Karpas-422 (cell line): ENCODE measurements at regions not wholly inside any gene's neighbourhood (a gene's known extent, or its start where the extent isn't known, plus 50 kb on each side); places are given as distances from the start of the nearest gene placed in this dataset.
"Not testable (repeated sequence)": the region's sequence is repeated elsewhere in the genome, so short reads cannot be mapped to it uniquely, and the experiment has no call there.

Source experiments
- DNase-seq: peaks from one replicate; pipeline ENCODE4 v3.0.0-alpha.2; 2015
- H2AFZ ChIP-seq: fragments of 200-600 bp; sonication (generic); 2 replicates; pipeline ENCODE4 v1.6.1; 2014; ENCODE audit warnings: antibody characterized with exemption, low read length, mixed read lengths
- H3K27ac ChIP-seq: fragments of 200-600 bp; sonication (generic); 2 replicates; pipeline ENCODE4 v1.5.1; 2014; ENCODE audit warnings: mild to moderate bottlenecking, low read length, moderate library complexity
- H3K27me3 ChIP-seq: fragments of 200-600 bp; sonication (generic); 2 replicates; pipeline ENCODE4 v1.6.1; 2014; ENCODE audit warnings: low read length, mixed read lengths
- H3K36me3 ChIP-seq: fragments of 200-600 bp; sonication (generic); 2 replicates; pipeline ENCODE4 v1.6.1; 2014; ENCODE audit warnings: low read length, mixed read lengths; ENCODE audit not compliant: insufficient read depth
- H3K4me1 ChIP-seq: fragments of 200-600 bp; sonication (generic); 2 replicates; pipeline ENCODE4 v1.6.1; 2014; ENCODE audit warnings: mild to moderate bottlenecking, low read length, mixed read lengths
- H3K4me2 ChIP-seq: fragments of 200-600 bp; sonication (generic); 2 replicates; pipeline ENCODE4 v1.6.1; 2014; ENCODE audit warnings: low read length, low read depth, mild to moderate bottlenecking; ENCODE audit not compliant: poor library complexity, severe bottlenecking
- H3K4me3 ChIP-seq: fragments of 200-600 bp; sonication (generic); 2 replicates; pipeline ENCODE4 v1.5.1; 2014; ENCODE audit warnings: mild to moderate bottlenecking, antibody characterized with exemption, low read length, mixed read lengths
- H3K79me2 ChIP-seq: fragments of 200-600 bp; sonication (generic); 2 replicates; pipeline ENCODE4 v1.6.1; 2014; ENCODE audit warnings: mild to moderate bottlenecking, low read length, mixed read lengths
- H3K9ac ChIP-seq: fragments of 200-600 bp; sonication (generic); 2 replicates; pipeline ENCODE4 v1.6.0; 2014; ENCODE audit warnings: low read length
- H3K9me2 ChIP-seq: fragments of 200-600 bp; sonication (generic), shearing (Covaris generic); replicated peaks from 2 replicates; pipeline ENCODE4 v1.6.0; 2014; ENCODE audit warnings: mild to moderate bottlenecking, low read length, moderate library complexity; ENCODE audit not compliant: insufficient read depth
- H3K9me3 ChIP-seq: fragments of 300-700, 200-600 bp; sonication (generic); 2 replicates; pipeline ENCODE4 v1.6.1; 2014; ENCODE audit warnings: low read length, mixed read lengths
- H4K20me1 ChIP-seq: fragments of 200-600 bp; sonication (generic); 2 replicates; pipeline ENCODE4 v1.6.1; 2014; ENCODE audit warnings: mild to moderate bottlenecking, antibody characterized with exemption, low read length, low read depth; ENCODE audit not compliant: insufficient read depth

DNA sequence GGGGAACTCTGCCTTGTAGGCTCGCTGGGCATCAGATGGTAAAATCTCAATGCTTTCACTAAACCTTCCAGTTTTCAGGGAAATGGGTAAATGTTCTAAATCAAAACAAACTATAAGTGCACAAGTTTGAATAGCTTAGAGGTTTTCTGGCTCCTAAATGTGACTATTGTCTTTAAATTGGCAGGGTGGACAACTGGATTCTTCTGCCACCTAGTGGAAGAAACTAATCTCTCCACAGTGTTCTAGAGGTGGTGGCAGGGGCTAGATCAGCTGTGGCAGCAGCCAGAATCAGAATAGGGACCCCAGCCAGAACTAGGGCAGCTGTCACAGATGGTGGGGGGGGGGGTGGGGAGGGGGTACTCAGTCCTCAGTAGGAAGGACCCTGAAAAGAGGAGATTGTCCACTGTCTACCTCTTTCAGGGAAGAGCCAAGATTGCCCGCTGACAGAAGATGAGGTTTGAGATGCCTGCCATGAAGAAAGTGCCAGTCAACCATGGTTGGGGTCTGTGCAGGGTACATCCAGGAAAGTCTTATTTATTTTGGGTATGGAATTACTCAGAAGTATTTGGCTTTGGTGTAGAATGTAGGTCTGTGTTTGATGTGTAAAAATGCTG is 201.4 kb downstream of the CCNG2 start:
- Histone ChIP-seq H4K20me1 (no peaks in the 10 kb centered on the region), H3K36me3 (no peaks in the 10 kb centered on the region), H3K27me3 (no peaks in the 10 kb centered on the region), H3K27ac (no peak overlapping the region), H3K4me3 (no peak overlapping the region), H3K4me1 (peaks cover 7% of the 10 kb centered on the region), H3K4me2 (no peak overlapping the region), H3K9me2 (no peaks in the 10 kb centered on the region), H2AFZ (no peak overlapping the region), H3K9me3 (no peaks in the 10 kb centered on the region), H3K79me2 (no peaks in the 10 kb centered on the region), H3K9ac (no peak overlapping the region)
- DNase-seq: peak; percentile 50

- Histone ChIP-seq H3K4me2 (no peak overlapping the region), H4K20me1 (no peaks in the 10 kb centered on the region), H3K9ac (no peak overlapping the region), H3K9me2 (no peaks in the 10 kb centered on the region), H3K4me3 (no peak overlapping the region), H3K36me3 (no peaks in the 10 kb centered on the region), H2AFZ (no peak overlapping the region), H3K79me2 (no peaks in the 10 kb centered on the region), H3K4me1 (peaks cover 7% of the 10 kb centered on the region), H3K27me3 (no peaks in the 10 kb centered on the region), H3K27ac (no peak overlapping the region), H3K9me3 (no peaks in the 10 kb centered on the region)
- peak; percentile 52 for DNase-seq
Observed at GRCh38 chr4:77360451-77360850, 203.4 kb downstream of the CCNG2 start.

DNA sequence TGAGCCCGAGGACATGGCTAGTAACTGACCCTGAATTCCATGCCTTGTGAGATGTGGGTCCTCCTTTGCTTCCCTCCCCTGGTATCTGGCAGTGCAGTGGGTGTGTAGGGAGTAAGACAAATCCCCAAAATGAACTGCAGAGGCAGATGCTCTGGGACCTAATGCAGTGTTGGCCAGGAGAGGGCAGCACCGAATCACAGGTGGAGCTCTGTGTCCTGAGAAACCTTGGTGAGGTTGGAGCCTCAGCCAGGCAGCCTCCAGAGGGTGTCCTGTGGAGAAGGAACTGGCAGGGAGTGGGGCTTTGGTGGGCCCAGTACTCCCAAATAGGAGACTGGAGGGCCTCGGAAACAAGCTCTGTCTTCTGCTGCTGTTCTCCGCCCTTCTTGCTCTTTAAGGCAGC is 209.9 kb downstream of the CCNG2 start:
- not testable (repeated sequence) for H3K79me2 ChIP-seq, H3K4me2 ChIP-seq, H3K36me3 ChIP-seq, H4K20me1 ChIP-seq, H3K27ac ChIP-seq, DNase-seq, H3K9ac ChIP-seq, H3K27me3 ChIP-seq, H3K9me2 ChIP-seq, H3K4me1 ChIP-seq, H3K9me3 ChIP-seq, H3K4me3 ChIP-seq, H2AFZ ChIP-seq

DNA sequence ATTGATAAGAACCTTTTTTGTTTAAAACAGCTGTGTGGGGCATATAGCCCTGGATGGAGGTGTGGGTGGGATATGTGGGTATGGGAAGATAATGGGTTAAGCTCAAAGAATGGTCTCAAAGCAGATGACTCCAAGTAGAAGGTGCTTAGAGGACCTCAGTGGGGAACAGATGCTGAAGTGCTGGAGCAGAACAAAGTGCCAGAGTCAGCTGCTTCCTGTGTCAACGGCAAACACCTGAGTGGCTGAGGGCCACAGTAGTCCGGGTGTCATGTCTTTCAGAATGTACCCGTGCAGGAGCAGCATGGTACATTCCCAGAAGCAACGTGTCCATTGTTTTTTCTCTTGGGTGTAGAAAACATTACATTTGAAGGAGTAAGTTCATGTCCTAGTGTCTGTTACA is 210.6 kb downstream of the CCNG2 start:
- no peaks in the 10 kb centered on the region for H3K27me3 ChIP-seq

DNA sequence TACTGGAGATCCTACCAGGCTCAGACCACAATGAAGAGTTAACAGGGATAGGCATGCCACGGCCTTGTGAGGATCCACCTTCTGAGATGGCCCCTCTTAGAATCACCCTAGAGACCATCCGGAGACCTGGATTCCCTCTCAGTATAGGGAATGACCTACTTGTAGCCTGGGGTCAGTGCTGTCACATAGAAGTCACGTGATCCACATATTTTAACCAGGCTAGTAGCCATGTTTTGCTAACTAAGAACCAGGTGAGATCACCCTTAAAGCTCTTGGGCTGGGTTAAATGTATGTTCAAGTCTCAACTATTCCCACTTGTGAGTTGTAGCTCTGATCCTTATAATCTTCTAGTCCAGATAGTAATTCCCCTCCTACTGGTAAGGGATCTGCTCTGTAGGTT is 215.4 kb downstream of the CCNG2 start:
- H3K9ac ChIP-seq: no peak overlapping the region
- H3K79me2 ChIP-seq: no peaks in the 10 kb centered on the region

More for the DNA sequence above, 210.6 kb downstream of the CCNG2 start:
- Histone ChIP-seq H3K9me3 (no peaks in the 10 kb centered on the region), H3K9ac (no peak overlapping the region), H3K9me2 (no peaks in the 10 kb centered on the region), H3K4me3 (no peak overlapping the region), H2AFZ (no peak overlapping the region), H3K36me3 (no peaks in the 10 kb centered on the region), H3K79me2 (no peaks in the 10 kb centered on the region), H3K4me1 (no peaks in the 10 kb centered on the region), H4K20me1 (no peaks in the 10 kb centered on the region), H3K4me2 (no peak overlapping the region), H3K27ac (no peak overlapping the region)
- DNase-seq: no peak

DNA sequence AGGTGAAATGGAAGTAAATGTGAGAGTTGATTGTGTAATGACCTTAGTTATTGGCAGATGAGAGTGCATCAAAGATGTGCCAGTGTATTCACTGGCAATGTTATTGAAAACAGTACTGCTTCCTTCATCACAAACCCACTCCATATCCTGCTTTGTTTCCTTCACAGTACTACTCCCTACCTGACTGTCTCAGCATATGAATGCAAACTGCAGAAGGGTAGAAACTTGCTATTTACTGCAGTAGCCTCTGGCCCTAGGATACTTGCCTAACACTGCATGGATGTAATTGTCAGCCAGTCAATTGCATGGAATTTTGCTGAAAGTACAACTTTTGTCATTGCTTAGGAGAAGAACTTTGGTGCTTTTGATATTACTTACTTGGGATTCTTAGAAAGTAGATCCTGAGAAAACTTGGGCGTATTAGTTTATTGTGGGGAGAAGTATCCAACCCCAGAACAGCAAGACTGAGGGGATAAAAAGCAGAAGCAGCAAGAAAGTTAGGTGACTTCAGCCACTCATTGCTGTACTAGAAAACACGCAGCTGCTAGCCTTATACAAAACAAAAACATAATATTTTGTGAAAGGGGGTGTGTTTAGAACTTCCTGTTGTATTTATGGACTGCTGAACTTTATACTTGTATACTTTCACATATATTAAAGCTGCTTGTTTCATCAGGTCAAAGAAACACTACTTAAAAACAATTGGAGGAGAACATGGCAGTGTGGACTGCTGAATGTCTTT is 219.0 kb downstream of the CCNG2 start:
- H3K9me2 ChIP-seq: no peaks in the 10 kb centered on the region
- H3K9ac ChIP-seq: no peak overlapping the region
- no peak overlapping the region for H3K4me2 ChIP-seq
- H2AFZ ChIP-seq: no peak overlapping the region
- H3K4me3 ChIP-seq: no peak overlapping the region
- H3K9me3 ChIP-seq: no peaks in the 10 kb centered on the region
- no peaks in the 10 kb centered on the region for H3K36me3 ChIP-seq
- H3K79me2 ChIP-seq: no peaks in the 10 kb centered on the region
- DNase-seq: no peak
- no peaks in the 10 kb centered on the region for H3K4me1 ChIP-seq
- no peaks in the 10 kb centered on the region for H4K20me1 ChIP-seq
- no peak overlapping the region for H3K27ac ChIP-seq
- no peaks in the 10 kb centered on the region for H3K27me3 ChIP-seq

More for the DNA sequence above, 215.4 kb downstream of the CCNG2 start:
- Histone ChIP-seq H3K9me3 (no peaks in the 10 kb centered on the region), H3K27me3 (no peaks in the 10 kb centered on the region), H3K4me2 (no peak overlapping the region), H3K4me1 (no peaks in the 10 kb centered on the region), H4K20me1 (no peaks in the 10 kb centered on the region), H3K4me3 (no peak overlapping the region), H2AFZ (no peak overlapping the region), H3K9me2 (no peaks in the 10 kb centered on the region), H3K36me3 (no peaks in the 10 kb centered on the region), H3K27ac (no peak overlapping the region)
- no peak for DNase-seq

DNA sequence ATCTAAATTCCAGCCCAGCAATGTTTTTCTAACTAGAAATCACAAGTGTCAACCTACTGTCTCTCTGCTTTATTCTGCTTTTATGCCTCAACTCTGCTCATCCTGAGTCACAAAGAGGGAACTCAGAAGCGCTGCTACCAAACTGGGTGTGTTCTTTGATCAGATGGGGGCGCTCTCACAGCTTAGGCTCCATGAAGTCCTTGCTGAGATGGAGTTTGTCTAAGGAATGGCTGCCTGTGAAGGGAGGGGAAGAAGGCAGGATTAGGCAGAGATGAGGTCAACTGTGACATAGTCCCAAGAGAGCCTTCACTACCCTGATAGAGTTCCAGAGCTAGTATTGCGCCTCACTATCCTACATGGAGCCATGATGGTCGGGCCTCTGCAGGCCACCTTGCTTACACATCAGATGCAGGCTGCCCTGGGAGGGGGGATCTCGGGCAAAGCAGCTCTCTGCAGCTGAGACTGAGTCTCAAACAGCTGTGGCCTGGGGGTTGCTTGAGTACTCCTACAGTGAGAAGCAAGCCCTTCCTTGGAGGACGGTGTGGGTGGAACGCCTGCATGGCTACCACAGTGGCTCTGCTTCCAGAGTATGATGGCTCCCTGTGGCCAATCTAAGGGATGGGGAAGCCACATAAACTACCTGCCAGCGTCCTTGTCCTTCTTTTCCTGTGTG is 219.9 kb downstream of the CCNG2 start:
- Histone ChIP-seq H3K36me3 (no peaks in the 10 kb centered on the region), H3K9me3 (no peaks in the 10 kb centered on the region), H3K79me2 (no peaks in the 10 kb centered on the region), H3K27me3 (no peaks in the 10 kb centered on the region), H3K4me2 (no peak overlapping the region), H3K4me1 (no peaks in the 10 kb centered on the region), H2AFZ (no peak overlapping the region), H3K4me3 (no peak overlapping the region), H3K9me2 (no peaks in the 10 kb centered on the region), H4K20me1 (no peaks in the 10 kb centered on the region), H3K9ac (no peak overlapping the region), H3K27ac (no peak overlapping the region)
- peak; percentile 42 for DNase-seq

- Histone ChIP-seq H3K4me3 (no peak overlapping the region), H3K79me2 (no peaks in the 10 kb centered on the region), H3K9ac (no peak overlapping the region), H3K27me3 (no peaks in the 10 kb centered on the region), H4K20me1 (no peaks in the 10 kb centered on the region), H3K27ac (no peak overlapping the region), H3K36me3 (no peaks in the 10 kb centered on the region), H3K9me2 (no peaks in the 10 kb centered on the region), H3K9me3 (no peaks in the 10 kb centered on the region), H2AFZ (no peak overlapping the region), H3K4me1 (no peaks in the 10 kb centered on the region), H3K4me2 (no peak overlapping the region)
- DNase-seq: no peak
Observed at GRCh38 chr4:77384094-77384493, 221.5 kb upstream of the CXCL13 start.
